ENCODE measurements at regions not wholly inside any gene's neighbourhood (a gene's known extent, or its start where the extent isn't known, plus 50 kb on each side); places are given as distances from the start of the nearest gene placed in this dataset.

GRCh38 chr14:104318558-104319490 lies 180.4 kb downstream of the KIF26A start:
- DNase-seq (ENCODE audit: low read depth in 1 of 2, low spot score in 1 of 2) = no peak

DNA sequence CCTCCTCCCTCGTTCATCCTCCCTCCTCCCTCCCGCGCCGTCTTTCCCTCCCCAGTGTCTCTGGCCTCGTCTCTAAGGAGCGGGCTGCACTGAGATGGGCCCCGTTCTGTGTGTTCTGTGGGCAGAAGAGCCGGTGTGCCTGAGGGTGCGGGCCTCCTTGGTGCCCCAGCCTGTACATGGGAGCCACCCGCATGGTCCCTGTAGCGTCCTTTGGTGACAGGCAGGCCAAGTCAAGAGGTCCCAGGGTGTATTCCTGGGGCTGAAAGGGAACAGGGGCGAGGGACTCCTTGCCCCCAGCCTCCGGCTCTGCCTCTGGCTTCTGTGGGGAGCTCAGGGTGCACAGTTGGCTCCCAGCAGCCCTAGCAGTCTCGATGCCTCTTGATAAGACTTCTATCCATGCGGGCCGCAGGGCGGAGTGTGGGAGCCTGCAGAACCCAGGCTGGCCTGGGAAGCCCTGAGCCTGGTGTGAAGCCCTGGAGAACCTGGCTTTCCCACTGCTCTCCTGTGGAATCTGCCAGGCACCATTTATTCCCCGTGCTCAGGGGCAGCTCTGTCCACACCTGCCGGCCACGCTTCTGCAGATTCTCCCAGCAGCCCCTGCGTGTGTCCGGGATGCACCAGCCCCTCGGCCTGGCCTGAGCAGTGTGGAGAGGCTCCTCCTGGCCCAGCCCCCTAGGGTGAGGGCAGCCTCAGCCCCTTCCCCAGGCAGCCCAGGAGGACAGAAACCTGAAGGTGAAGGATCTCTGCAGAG lies 181.3 kb downstream of the KIF26A start:
- DNase-seq (ENCODE audit: low read depth in 1 of 2, low spot score in 1 of 2) = no peak

DNA sequence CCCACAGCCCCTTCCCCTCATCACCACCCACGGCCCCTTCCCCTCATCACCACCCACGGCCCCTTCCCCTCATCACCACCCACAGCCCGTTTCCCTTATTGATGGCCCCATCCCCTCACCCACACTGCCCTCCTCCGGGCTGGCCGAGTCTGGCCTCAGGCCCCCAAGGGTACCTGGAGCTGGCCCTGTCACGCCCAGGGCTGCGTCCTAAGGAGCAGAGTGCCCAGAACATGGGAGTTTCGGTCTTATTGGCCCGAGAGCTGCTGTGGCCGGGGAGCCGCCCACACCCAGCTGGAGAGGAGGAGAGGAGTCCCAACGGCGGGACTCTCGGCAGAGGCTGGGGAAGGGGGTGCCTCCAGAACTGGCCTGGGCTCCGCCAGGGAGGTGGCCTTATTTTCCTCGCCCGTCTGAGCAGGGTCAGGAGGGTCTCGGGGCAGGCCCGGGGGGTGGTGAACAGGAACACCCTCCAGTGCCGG lies 182.3 kb downstream of the KIF26A start:
- DNase-seq (ENCODE audit: low read depth in 1 of 2, low spot score in 1 of 2) = no peak

DNA sequence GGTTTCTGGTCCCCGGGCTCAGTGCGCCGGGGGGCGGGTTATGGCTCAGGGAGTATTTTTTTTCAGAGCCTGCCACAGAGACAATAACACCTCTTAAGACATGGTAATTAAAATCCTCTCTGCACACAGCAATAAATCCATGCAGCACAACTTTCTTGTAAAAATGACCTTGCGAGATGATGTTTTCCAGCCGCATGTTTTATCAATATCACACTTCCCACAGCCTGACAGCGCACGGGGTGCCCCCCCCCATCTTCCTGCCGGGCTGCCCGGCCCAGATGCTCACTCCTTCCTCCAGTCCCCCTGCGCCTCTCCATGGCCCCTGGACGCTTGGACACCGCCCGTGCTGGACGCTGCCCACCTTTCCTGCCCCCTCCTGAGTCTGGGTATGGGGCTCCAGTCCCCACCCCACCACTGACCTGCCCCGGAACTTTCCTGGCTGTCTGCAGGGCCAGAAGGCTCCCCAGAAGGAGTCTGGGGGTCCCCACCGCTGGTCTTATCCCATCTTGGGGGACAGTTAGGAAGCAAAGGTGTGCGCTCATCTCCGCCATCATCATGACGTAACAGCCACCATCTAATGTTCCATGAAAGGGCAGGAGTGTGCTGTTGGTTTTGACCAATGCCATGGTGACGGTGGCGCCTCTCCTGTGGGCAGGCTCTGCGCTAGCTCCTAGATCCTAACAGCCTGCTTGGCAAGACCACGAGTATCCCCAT lies 182.9 kb downstream of the KIF26A start:
- DNase-seq (ENCODE audit: low read depth in 1 of 2, low spot score in 1 of 2) = no peak

GRCh38 chr14:104321802-104322130 lies 183.4 kb downstream of the KIF26A start:
- no peak for DNase-seq (ENCODE audit: low read depth in 1 of 2, low spot score in 1 of 2)

DNA sequence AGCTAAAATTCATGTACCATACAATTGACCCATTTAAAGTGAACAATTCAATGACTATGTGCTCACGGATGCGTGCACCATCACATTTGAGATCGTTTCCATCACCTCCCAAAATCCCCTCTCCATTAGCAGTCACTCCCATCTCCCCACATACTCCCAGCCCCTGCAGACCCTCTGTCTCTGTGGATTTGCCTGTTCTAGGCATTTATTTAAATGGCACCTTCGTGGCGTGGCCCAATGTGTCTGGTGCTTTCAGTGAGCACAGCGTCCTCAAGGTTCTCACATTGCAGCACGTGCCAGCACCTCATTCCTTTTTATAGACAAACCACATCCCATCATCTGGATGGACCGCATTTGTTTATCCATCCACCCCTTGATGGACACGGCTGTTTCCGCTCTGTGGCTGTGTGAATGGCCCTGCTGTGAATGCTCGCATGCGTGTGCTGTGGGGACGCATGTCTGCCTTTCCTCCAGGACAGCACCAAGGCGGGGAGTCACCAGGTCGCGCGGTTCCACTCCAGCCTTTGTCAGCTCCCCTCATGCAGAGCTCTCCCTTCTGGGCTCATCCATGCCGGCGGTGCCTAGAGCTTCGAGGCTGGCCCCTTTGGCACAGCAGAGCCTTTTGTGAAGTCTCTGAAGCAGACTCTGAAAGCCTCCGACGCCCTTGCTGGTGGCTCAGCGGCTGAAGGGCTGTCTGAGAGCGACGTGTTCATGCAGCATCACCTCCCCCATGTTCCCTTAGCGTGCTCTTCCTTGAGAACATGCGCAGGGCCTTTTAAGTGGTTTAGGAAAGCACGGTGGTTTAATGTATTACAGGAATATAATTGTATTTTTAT lies 184.4 kb downstream of the KIF26A start:
- DNase-seq (ENCODE audit: low read depth in 1 of 2, low spot score in 1 of 2) = no peak

DNA sequence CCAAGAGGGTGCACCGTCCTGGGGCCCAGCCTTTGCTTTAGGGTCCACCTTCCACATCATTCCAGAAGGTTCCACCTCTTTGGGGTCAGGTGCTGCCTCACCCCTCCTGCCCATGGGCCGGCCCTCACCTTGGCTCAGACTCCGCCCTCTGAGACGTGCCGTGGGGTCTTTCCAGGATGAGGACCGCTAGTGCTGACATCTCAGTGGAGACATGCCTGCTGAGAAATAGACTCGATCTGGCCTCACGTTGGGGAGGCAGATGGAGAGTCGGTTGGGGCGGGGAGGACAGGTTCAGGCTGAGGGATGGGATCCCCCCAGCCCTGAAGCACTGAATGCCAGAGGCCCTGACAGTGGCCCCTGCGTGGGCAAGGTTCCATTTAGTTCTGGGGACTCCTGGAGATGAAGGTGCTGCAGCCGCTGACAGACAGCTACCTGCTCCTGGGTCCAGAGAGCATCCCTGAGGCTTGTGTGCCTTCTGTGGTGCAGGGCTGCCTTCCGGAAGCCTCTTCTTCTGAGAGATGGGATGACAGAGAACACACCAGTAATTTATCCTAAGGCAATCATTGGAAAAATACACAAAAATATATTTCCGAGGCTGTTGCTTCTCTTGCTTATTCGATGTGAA lies 185.3 kb downstream of the KIF26A start:
- DNase-seq (ENCODE audit: low read depth in 1 of 2, low spot score in 1 of 2) = no peak

DNA sequence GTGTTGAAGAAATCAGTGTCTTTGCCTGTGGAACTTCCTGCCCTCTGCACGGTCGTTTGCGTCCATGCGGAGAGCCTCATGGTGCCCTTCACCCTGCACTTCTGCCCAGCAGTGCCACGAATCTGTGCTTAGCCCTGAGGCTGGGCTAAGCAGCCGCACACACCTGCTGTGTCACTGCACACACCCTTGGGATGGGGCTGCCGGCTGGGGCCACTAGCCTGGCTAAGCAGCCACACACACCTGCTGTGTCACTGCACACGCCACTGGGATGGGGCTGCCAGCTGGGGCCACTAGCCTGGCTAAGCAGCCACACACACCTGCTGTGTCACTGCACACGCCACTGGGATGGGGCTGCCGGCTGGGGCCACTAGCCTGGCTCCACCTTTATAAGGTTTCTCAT lies 188.5 kb downstream of the KIF26A start:
- no peak for DNase-seq (ENCODE audit: low read depth in 1 of 2, low spot score in 1 of 2)

GRCh38 chr14:104328607-104329006 lies 190.2 kb downstream of the KIF26A start:
- DNase-seq (ENCODE audit: low read depth in 1 of 2, low spot score in 1 of 2) = no peak

DNA sequence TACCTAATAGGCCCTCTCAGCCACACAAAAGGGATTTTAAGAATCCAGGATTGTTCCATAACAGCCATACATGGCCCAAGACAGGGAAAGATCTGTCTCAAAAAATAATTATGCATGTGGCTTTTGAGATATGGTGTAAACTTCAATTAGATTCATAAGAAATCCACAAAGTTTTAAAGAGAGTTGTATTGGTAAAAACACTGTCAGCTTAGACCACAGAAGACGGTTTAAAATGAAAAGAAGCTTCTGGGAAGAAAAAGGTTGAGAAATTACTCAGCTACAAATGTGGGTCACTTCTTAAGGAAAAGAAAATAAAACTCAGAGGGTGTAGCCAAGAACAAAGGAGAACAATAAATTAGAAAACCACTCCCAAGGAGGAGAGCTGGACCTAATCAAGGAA lies 191.4 kb downstream of the KIF26A start:
- DNase-seq (ENCODE audit: low read depth in 1 of 2, low spot score in 1 of 2) = no peak

DNA sequence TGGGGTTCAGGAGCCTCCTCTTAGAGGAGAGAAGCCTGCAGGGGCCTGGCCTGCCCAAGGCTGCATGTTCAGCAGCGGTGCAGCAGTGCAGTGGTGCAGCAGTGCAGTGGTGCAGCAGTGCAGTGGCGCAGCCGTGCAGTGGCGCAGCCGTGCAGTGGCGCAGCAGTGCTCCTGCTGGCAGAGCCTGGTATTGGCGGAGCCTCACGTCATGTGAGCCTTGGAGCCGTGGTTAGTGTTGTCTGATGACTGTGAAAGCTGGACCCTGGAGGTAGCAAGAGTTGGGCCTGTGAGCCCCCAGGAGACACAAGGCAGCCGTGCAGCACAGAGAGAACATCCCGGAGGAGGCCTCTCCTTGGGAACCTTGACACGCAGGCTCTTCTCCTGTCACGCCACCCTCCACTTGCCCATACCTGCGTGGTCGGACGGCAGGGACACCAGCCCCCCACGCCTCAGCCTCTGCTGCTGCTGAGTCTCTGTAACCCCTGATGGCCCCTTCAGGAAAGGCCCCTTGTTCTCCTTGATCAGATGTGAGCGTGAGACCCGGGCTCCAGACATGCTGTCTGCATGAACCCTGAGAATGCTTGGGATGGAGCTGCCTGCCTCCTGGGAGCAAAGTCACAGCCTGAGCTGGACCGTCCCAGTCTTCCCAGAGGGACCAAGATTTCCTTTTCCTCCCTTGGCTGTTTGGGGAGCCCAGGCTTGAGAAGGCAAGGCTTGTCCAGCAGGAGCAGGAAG lies 193.7 kb downstream of the KIF26A start:
- DNase-seq (ENCODE audit: low read depth in 1 of 2, low spot score in 1 of 2) = no peak

GRCh38 chr14:104332634-104333270 lies 194.4 kb downstream of the KIF26A start:
- no peak for DNase-seq (ENCODE audit: low read depth in 1 of 2, low spot score in 1 of 2)

GRCh38 chr14:104333646-104334423 lies 195.4 kb downstream of the KIF26A start:
- DNase-seq (ENCODE audit: low read depth in 1 of 2, low spot score in 1 of 2) = no peak

DNA sequence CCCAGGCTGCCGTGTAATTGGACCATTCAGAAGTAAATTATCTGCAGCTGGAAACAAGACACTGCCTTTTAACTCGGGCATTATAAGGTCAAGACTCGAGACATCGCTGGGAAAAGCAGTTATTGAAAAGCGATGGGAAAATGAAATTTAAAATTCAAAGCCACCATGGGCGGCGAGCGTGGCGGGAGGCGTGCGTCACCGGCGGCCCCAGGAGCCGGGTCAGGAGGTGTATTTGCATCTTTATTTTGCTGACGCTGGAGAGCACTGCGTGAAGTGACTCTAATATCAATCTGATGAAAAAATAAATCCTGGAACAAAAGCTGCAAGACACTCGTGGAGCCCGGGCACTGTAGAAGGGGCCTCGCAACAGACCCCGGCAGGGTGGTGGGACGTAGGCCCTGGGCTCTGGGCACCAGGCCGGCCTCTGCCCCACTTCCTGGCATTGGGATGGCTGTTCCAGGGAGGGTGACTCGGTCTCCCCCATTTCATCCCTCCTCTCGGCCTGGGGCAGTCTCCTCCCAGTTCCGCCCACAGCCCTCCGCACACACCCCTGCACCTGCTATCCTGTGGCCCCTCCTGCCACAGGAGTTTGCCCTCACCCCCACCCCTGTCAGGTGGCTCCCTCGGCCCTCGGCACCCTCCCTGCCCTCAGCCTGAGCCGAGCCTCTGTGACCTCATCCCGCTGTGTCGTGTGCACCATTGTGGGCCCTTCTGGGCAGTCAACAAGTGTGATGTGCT lies 196.2 kb downstream of the KIF26A start:
- DNase-seq (ENCODE audit: low read depth in 1 of 2, low spot score in 1 of 2) = no peak

DNA sequence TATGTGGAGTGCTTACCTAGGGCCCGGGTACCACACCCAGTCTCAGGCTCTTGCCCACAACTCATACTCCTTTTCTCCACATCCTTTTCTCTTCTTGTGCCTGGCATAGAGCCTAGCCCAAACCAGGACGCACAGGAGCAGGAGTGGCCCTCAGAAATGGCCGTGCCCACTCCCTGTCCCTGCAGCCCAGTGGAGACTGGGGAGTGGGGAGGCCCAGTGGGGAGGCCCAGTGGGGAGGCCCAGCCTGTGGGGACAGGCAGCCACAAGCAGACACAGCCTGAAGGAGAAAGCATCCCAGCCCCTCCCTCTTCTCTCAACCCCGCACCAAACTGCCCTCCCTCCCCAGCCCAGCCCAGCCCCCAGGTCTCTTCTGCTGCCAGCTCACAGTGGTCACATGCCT lies 196.8 kb downstream of the KIF26A start:
- DNase-seq (ENCODE audit: low read depth in 1 of 2, low spot score in 1 of 2) = no peak

GRCh38 chr14:104335611-104336010 lies 197.2 kb downstream of the KIF26A start:
- no peak for DNase-seq (ENCODE audit: low read depth in 1 of 2, low spot score in 1 of 2)

GRCh38 chr14:104337351-104337750 lies 199.0 kb downstream of the KIF26A start:
- no peak for DNase-seq (ENCODE audit: low read depth in 1 of 2, low spot score in 1 of 2)

GRCh38 chr14:104339361-104339760 lies 201.0 kb downstream of the KIF26A start:
- DNase-seq (ENCODE audit: low read depth in 1 of 2, low spot score in 1 of 2) = no peak

All from activated CD4-positive, alpha-beta T cell treated with anti-CD3 and anti-CD28 coated beads, Interleukin-2, amount 50 U/mL, for 24 hours (primary cell).